ENCODE measurements at regions not wholly inside any gene's neighbourhood (a gene's known extent, or its start where the extent isn't known, plus 50 kb on each side); places are given as distances from the start of the nearest gene placed in this dataset.

DNA sequence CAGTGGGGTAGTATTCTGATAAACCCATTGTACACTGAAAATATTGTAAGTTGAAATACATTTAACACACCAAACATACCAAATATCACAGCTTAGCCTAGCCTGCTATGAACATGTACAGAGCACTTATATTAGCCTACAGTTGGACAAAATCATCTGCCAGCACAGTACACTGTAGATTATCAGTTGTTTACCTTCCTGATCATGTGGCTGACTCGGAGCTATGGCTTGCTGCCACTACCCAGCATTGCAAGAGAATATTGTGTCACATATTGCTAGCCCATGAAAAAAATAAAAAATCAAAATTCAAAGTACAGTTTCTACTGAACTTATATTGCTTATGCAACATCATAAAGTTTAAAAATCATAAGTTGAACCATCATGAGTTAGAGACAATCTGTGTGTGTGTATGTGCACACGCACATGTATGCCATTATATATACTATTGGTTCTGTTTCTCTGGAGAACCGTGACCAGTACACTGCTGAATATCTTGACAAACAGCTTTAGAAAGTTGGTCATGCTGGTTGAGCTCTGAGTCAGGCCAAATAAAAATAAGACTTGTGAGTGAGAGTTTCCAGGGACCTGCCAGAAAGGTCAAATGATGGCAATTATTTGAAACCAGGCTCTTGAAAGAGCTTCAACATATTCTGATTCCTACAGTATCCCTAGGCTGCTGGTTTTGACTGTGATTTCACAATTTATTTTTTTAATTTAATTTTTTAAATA lies 238.5 kb downstream of the PRR32 start:
- CTCF ChIA-PET: no interaction called here
- TF ChIP-seq, protein P1, sequence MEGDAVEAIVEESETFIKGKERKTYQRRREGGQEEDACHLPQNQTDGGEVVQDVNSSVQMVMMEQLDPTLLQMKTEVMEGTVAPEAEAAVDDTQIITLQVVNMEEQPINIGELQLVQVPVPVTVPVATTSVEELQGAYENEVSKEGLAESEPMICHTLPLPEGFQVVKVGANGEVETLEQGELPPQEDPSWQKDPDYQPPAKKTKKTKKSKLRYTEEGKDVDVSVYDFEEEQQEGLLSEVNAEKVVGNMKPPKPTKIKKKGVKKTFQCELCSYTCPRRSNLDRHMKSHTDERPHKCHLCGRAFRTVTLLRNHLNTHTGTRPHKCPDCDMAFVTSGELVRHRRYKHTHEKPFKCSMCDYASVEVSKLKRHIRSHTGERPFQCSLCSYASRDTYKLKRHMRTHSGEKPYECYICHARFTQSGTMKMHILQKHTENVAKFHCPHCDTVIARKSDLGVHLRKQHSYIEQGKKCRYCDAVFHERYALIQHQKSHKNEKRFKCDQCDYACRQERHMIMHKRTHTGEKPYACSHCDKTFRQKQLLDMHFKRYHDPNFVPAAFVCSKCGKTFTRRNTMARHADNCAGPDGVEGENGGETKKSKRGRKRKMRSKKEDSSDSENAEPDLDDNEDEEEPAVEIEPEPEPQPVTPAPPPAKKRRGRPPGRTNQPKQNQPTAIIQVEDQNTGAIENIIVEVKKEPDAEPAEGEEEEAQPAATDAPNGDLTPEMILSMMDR (IDR thresholded peaks at IDR 0.05; ENCODE audit: control extremely low read depth, extremely low read depth, low read depth, missing control alignments): no peak
- POLR2A ChIA-PET: no interaction called here
- no peak for DNase-seq (ENCODE audit: extremely low spot score)

DNA sequence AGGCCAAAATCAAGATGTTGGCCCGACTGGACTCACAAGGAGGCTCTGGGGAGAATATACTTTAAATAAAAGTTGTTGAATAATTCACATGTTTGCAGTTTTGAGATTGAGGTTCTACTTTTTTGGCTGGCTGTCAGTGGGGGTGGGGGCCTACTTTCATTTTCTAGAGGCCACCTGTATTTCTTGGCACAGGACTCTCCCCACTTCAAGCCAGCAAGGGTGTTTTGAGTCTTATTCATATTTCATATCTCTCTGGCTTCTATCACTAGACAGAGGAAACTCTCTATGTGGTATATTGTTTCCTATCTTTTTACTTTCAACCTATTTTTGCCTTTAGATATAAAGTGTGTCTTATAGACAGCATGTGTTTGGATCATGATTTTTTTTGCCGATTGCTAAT lies 266.4 kb downstream of the PRR32 start:
- ChIA-PET CTCF (no interaction called here), POLR2A (no interaction called here)
- TF ChIP-seq, protein P1 (IDR thresholded peaks at IDR 0.05; ENCODE audit: control extremely low read depth, extremely low read depth, low read depth, missing control alignments): no peak

DNA sequence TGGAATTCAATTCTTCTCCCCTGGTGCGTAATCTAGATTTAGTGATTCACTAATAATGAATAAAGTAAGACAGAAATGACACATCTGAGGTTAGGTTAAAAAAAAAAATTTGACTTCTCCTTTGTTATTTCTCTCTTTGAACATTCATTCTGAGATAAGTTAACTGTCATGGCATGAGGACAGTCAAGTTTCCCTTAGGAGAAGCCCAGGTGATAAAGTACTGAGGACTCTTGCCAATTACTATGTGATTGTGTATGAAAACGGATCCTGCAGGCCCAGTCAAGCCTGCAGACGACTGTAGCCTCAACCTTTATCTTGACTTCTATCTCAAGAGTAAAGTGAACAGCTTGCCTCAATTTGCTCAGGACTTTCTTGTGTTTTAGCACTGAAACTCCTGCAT lies 293.2 kb downstream of the PRR32 start:
- no peak for DNase-seq (ENCODE audit: extremely low spot score)
- POLR2A ChIA-PET: no interaction called here
- TF ChIP-seq, protein P1 (IDR thresholded peaks at IDR 0.05; ENCODE audit: control extremely low read depth, extremely low read depth, low read depth, missing control alignments): no peak
- CTCF ChIA-PET: no interaction called here

More for the DNA sequence above, 266.4 kb downstream of the PRR32 start:
- no peak for DNase-seq (ENCODE audit: extremely low spot score)

DNA sequence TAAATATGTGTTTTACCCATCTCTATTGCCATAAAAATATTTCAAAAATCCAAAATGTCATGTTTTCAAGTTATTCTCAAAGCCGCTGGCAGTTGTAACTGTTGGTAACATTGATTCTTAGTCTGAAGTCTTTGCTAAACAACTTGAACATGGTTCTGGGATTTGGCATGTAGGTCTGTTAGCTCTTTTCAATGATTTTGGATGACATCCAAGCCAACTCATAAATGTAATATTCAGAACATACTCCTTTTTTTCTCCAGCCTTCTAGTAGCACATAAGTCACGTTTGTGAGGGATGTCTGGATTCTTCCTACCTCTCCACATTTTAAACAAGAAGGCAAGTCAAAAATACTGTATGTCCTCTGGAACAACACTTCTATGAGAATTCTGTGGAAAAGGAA lies 305.3 kb downstream of the PRR32 start:
- TF ChIP-seq, protein P1 (IDR thresholded peaks at IDR 0.05; ENCODE audit: control extremely low read depth, extremely low read depth, low read depth, missing control alignments): no peak
- no peak for DNase-seq (ENCODE audit: extremely low spot score)
- ChIA-PET POLR2A (no interaction called here), CTCF (interaction anchor here (1.0 kb wide), 1 partner anchor 56 kb away, joined by 3 read pairs; no protein-coding TSS in a partner anchor)

DNA sequence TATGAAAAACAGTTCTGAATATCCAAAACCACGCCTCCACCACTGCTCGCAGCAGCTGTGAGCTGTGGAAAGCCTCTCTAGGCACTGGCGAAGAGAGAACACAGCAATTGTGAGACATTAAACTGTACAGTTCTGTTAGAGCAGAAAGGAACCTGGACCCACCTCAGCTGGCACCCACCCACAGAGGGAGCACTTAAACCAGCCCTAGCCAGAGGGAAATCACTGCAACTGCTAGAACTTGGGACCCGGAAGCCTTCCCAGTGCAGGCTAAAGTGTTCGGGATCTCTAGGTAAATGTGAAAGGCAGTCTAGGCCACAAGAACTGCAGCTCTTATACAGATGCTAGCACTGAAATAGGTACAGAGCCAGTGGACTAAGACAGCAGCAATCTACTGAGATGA lies 308.8 kb downstream of the PRR32 start:
- TF ChIP-seq, protein P1 (IDR thresholded peaks at IDR 0.05; ENCODE audit: control extremely low read depth, extremely low read depth, low read depth, missing control alignments): no peak
- no peak for DNase-seq (ENCODE audit: extremely low spot score)
- ChIA-PET CTCF (no interaction called here), POLR2A (no interaction called here)

DNA sequence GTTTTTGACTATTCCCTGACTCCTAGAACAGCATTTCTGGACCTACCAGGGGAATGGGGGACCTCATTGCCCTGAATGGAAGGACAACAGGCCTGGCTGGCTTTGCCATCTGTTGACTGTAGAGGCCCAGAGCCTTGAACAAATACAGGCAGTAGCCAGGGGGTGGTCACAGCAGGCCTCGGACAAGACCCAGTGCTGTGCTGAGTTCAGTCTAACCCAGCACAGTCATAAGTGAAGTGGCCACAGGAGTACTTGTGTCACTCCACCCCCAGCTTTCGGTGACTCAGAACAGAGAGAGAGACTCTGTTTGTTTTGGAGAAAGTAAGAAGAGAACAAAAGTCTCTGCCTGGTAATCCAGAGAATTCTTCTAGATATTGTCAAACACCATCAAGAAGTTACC lies 310.0 kb downstream of the PRR32 start:
- no peak for DNase-seq (ENCODE audit: extremely low spot score)
- TF ChIP-seq, protein P1 (IDR thresholded peaks at IDR 0.05; ENCODE audit: control extremely low read depth, extremely low read depth, low read depth, missing control alignments): no peak
- CTCF ChIA-PET: no interaction called here
- POLR2A ChIA-PET: no interaction called here
